ENCODE measurements at regions not wholly inside any gene's neighbourhood (a gene's known extent, or its start where the extent isn't known, plus 50 kb on each side); places are given as distances from the start of the nearest gene placed in this dataset.

DNA sequence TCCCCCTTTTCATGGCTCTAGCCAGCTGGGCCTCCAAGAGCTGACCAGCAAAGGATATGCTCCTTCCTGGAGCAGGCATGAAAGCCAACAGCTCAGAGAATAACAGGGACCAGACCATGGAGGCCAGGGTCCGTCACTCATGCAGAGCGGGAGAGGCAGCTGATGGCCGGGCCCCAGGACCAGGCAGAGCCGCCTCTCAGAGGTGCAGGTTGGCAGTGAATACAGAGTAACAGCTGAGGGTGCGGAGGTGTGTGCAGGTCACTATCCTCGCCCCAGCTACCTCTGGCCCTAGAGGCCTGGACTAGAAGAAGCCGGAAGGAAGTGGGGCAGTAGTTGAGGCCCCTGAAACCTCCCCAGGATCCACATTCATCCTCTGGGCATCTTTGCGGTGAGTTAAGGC is 1377.3 kb downstream of the TBC1D22A start:
- DNase-seq: no peak

- DNase-seq: no peak
Measured at GRCh38 chr22:48138855-48139254, 1376.4 kb downstream of the TBC1D22A start.

- DNase-seq: no peak
Measured at GRCh38 chr22:48138427-48138826, 1376.0 kb downstream of the TBC1D22A start.

DNA sequence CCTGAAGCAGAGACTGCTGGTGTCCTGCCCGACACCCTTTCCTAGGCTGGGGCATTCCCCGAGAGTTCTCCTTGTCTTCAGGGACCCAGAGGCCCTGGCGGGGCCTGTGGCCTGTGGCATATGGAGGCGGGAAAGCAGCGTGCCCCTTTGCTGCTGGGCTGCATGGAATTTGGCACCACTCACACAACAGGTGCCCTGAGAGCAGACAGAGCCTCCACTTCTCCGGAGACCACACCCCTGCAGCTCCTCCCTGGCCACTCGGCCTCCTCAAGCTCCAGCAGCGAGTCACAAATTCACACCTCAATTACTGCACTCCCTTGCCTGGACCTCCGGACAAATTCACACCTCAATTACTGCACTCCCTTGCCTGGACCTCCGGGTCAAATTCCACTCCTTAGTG is 1375.2 kb downstream of the TBC1D22A start:
- DNase-seq: no peak

DNA sequence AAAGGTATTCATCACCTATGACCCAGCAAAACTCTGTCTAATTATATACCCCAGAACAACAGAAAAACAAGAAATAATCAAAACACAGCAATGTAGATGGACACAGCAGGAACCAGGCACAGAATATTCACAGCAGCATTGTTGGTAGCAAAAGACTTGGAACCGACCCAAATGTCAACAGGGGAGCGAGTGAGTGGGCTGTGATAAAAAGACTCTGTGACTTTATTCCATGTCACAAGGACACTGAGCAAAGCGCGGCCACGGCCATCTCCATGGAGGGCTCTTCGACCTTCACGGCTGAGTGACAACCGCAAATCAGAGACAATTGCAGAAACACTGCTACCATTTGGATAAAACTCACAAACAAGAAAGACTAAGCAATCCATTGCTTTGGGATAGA is 1373.1 kb downstream of the TBC1D22A start:
- DNase-seq: no peak

- DNase-seq: no peak
Measured at GRCh38 chr22:48125416-48125815, 1363.0 kb downstream of the TBC1D22A start.

DNA sequence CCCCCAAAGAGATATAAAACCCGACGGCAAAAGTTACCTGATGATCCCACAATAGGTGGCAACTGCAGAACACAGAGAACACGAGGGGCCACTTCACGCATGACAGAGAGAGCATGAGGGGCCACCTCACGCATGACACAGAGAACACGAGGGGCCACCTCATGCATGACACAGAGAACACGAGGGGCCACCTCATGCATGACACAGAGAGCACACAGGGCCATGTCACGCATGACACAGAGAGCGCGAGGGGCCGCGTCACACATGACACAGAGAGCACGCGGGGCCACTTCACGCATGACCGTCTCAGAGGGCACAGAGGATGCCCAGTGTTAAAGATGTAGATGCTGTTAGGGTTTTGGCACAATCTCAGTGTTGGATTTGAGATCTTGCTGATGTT is 1359.5 kb downstream of the TBC1D22A start:
- DNase-seq: no peak

DNA sequence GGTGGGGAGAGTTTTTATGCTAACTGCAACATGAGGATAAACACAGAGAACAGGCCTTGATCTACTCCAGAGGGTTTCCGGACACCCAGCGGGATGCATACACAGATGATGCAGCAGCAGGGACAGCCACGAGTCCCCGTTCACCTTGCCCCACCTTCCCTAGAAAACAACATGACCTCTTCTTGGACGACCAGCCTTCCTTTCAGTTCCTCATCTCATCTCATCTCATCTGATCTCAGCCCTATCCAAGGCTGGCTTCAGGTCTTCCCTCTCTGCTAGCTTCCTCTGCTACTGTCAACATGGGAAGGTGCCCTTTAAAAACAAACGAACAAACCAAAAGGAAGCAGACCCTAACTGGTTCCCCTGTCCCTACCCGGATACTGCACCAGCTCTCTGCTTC is 1356.2 kb downstream of the TBC1D22A start:
- no peak for DNase-seq

- no peak for DNase-seq
Measured at GRCh38 chr22:48116871-48117270, 1354.4 kb downstream of the TBC1D22A start.

- DNase-seq: no peak
Measured at GRCh38 chr22:48112687-48113521, 1350.5 kb downstream of the TBC1D22A start.

DNA sequence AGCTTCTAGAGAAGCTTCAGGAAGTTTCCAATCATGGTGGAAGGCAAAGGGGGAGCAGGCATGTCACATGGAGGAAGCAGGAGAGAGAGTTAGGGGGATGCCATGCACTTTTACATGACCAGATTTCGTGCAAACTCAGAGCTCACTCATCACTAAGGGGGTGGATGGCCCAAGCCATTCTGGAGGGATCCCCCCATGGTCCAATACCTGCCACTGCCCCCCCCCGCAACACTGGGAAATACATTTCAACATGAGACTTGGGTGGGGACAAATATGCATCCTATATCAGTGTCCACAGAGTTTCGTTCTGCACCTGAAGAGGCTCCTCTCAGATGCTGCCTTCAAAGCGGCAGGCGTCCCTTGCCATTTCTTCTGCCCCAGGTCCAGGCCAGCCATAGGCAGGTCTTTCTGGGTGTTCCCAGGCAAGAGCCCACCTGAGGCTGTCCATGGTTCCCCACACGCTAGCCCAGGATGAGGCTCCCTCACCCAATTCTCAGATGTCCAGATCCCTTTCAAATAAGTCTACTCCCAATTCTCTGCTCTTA is 1344.3 kb downstream of the TBC1D22A start:
- DNase-seq: no peak

GRCh38 chr22:48106215-48106614 is 1343.8 kb downstream of the TBC1D22A start:
- DNase-seq: no peak

DNA sequence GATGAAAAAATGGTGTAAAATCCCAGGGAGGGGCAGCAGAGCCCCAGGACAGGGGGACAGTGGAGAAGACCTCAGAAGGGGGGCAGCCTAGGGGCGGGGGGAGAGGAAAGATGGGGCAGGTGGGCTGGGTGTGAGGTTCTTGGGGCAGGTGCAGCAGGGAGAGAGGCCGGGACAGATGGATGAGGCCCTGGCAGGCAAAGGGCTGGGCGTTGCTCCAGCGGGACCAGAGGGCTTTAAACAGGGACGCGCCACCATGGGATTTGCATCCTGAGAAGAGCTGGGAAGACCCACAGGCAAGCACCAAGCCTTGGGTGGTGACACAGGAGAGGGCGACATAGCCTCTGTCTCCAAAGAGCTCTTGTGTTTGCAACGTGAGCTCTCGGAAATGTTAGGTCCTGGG is 1342.8 kb downstream of the TBC1D22A start:
- no peak for DNase-seq

- DNase-seq: no peak
Measured at GRCh38 chr22:48104766-48105165, 1342.3 kb downstream of the TBC1D22A start.

DNA sequence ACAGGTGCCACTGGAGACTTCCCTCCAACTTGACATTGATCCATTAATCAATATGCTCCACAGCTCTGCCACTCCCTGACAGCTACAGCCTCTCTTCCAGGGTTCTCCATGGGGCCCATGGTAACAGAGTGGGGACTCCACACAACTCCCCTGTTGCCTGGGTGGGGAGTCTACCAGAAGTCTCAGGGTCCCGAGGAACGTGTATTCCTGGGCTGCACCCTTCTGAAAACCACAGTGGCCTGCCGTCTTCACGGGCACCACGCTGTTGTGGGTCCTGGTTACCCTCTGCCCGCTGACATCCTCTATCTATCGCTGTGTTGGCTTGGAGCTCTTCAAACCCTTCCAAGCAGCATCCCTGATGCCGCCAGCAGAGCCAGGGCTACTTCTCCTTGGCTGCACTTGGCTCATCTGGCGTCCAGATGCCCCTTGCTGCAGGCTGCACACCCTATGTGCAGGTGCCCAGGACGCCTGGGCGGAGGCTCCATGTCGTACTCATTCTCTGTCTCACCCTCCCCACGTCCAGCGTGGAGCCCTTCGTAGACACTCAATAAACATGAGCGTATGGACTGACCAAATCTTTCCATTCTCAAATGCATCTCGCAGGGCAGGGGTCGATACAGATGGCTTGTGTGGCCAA is 1341.8 kb downstream of the TBC1D22A start:
- DNase-seq: no peak

GRCh38 chr22:48103126-48103875 is 1340.9 kb downstream of the TBC1D22A start:
- DNase-seq: no peak

- no peak for DNase-seq
Measured at GRCh38 chr22:48102581-48102980, 1340.1 kb downstream of the TBC1D22A start.

GRCh38 chr22:48101704-48102103 is 1339.3 kb downstream of the TBC1D22A start:
- no peak for DNase-seq

DNA sequence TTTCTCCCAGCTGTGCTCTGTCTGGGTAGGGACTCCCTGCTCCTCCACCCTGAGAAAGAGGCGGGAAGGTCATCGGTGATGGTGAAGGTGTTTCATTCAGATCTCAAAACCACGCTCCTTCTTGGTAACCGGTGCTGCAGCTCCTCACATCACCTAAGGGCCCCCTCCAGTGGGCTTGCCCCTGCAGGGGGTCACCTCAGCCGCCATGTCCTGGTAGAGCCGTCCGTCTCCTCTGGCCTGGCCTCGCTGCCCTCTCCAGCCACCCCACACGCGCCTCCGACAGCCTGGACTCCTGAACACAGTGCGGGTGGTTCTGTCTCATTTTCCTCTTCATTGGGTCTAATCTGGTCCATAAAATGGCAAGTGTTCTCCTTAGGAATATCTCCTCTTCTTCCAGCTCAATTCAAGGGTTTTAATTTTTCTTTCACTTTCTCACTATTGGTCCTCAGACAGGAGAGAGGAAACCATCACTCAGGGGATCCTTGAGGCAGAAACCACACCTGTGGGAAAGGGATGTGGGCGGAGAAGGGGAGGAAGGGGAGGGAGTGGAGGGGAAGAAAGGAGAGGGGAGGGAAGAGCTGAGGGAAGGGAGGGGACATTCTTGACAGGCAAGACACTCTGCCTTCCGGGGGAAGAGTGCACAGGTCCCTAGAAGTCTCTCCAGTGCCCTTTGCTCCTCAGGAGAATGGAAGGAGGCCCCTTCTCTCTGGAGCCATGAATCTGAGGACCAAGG is 1338.4 kb downstream of the TBC1D22A start:
- DNase-seq: no peak

- DNase-seq: no peak
Measured at GRCh38 chr22:48099671-48100070, 1337.2 kb downstream of the TBC1D22A start.

DNA sequence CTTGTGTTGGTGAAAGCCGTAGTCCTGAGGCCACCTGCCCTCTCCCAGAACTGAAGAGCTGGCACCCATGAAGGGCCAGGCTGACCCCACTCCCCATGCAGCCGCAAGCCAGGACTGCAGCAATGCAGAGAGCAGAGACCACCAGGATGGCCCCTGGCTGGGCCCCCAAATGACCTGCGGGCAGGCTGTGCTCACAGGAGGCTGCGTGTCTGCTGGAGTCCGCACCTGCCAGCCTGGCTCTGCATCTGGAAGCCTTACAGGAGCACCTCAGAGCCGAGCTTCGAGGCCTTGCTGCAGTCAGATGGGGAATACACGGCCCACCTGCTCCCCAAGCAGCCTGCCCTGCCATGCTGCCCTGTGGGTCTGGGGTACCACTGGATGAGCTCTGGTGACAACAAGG is 1336.8 kb downstream of the TBC1D22A start:
- no peak for DNase-seq

DNA sequence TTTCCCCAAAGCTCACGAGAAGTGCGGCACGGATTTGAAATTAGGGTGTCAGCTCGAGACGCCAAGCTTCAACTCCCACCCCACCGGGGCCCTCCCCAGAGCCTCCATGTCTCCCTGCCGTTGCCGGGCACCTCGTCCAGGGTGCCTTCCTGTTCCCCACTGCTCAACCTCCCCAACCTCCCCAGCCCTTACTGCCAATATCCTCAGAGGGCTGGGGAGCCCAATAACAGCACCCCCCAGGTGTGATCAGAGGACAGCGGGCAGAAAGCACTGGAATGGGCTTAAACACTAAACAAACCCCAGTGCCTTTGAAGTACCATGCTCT is 1336.4 kb downstream of the TBC1D22A start:
- no peak for DNase-seq

All from stimulated activated CD4-positive, alpha-beta T cell treated with anti-CD3 and anti-CD28 coated beads, Interleukin-12 subunit alpha, Interleukin-12 subunit beta, amount 100 ng/mL, for 4 hours (primary cell).